K562 (cell line): ENCODE measurements at regions not wholly inside any gene's neighbourhood (a gene's known extent, or its start where the extent isn't known, plus 50 kb on each side); places are given as distances from the start of the nearest gene placed in this dataset.

Experiments
- ATAC-seq: fragments of 200-7000 bp; cut with Tn5 transposase; 3 replicates; pipeline ENCODE4 v1.9.1; 2020; ENCODE audit warnings: moderate library complexity
- BruUV-seq: library from RNA; stranded (reverse); fragments of 400-500 nt; replicated peaks from 2 replicates; lab custom pipeline; 2021; lab: Mats Ljungman, UMichigan
- CTCF ChIA-PET: fragments of 300-600 bp; formaldehyde crosslinking; extraction: SDS; loops from one replicate; lab custom pipeline; 2021; ENCODE audit warnings: low intra/inter-chr PET ratio; lab: Yijun Ruan, JAX
- POLR2A ChIA-PET: fragments of 300-600, 350-650 bp; sonication (Branson Sonifier 250); formaldehyde crosslinking; extraction: SDS; loops from one replicate; lab custom pipeline; 2021; ENCODE audit warnings: antibody characterized with exemption, inconsistent platforms; lab: Yijun Ruan, JAX
- DNase-seq, 4 experiments: peaks; one replicate each; pipeline versions ENCODE4 v3.0.0 to v3.0.0-alpha.2; 2011 to 2018; ENCODE audit warnings: low spot score in 3 of 4, mixed read lengths in 3 of 4; ENCODE audit errors: extremely low read depth in 1 of 4
- FAIRE-seq: peaks from 2 replicates; lab custom pipeline; 2011; peaks lifted over from hg19 to GRCh38; lab: Jason Lieb, UNC
- H2AFZ ChIP-seq: 2 replicates; pipeline ENCODE4 v1.6.0; 2011; ENCODE audit warnings: low read depth, low read length, control low read depth, inconsistent platforms
- H3K27ac ChIP-seq: fragments of 200-600 bp; 3 replicates; pipeline ENCODE4 v1.8.0; 2011; ENCODE audit warnings: low read depth, mild to moderate bottlenecking, control low read depth, inconsistent platforms, low read length, moderate library complexity, mixed read lengths; ENCODE audit errors: extremely low read depth
- H3K27me3 ChIP-seq, 2 experiments: fragments of 300-600 bp in 1 of 2; 2 replicates in 1 of 2; 3 replicates in 1 of 2; pipeline versions ENCODE4 v1.6.0 to v1.8.0; 2011; ENCODE audit warnings: inconsistent platforms in 2 of 2, low read length in 2 of 2, mild to moderate bottlenecking in 1 of 2, mixed read lengths in 1 of 2, moderate library complexity in 1 of 2; ENCODE audit not compliant: control insufficient read depth in 2 of 2, insufficient read depth in 2 of 2
- H3K36me3 ChIP-seq: fragments of 300-600 bp; 3 replicates; pipeline ENCODE4 v1.8.0; 2011; ENCODE audit warnings: mild to moderate bottlenecking, low read length, inconsistent platforms; ENCODE audit not compliant: control insufficient read depth, insufficient read depth
- H3K4me1 ChIP-seq, 2 experiments: fragments of 200-600 bp in 1 of 2; replicated peaks in 1 of 2; 2 replicates in 1 of 2; 3 replicates in 1 of 2; pipeline versions ENCODE4 v1.5.1 to v1.8.0; 2011; ENCODE audit warnings: inconsistent platforms in 2 of 2, low read length in 2 of 2, mild to moderate bottlenecking in 1 of 2, mixed read lengths in 1 of 2, moderate library complexity in 1 of 2; ENCODE audit not compliant: control insufficient read depth in 2 of 2, insufficient read depth in 2 of 2
- H3K4me2 ChIP-seq: 2 replicates; pipeline ENCODE4 v1.6.1; 2011; ENCODE audit warnings: low read length, control low read depth, inconsistent platforms, mixed read lengths; ENCODE audit not compliant: insufficient read depth
- H3K4me3 ChIP-seq: fragments of 200-600 bp; sonication (generic), shearing (Covaris generic); 2 replicates; pipeline ENCODE4 v1.5.1; 2016; ENCODE audit warnings: control low read depth, inconsistent platforms
- H3K79me2 ChIP-seq: fragments of 200-600 bp; 3 replicates; pipeline ENCODE4 v1.8.0; 2011; ENCODE audit warnings: low read length, inconsistent platforms; ENCODE audit not compliant: control insufficient read depth, insufficient read depth
- H3K9ac ChIP-seq, 2 experiments: 2 replicates each; pipeline versions ENCODE4 v1.6.0 to v1.6.1; 2011; ENCODE audit warnings: low read depth in 2 of 2, low read length in 2 of 2, control low read depth in 1 of 2, inconsistent platforms in 1 of 2, mild to moderate bottlenecking in 1 of 2, mixed read lengths in 1 of 2; ENCODE audit not compliant: insufficient read depth in 1 of 2
- H3K9me1 ChIP-seq: one replicate; pipeline ENCODE4 v1.6.0; 2011; ENCODE audit warnings: inconsistent platforms, mild to moderate bottlenecking, low read length, moderate library complexity; ENCODE audit not compliant: control insufficient read depth, insufficient read depth
- H3K9me3 ChIP-seq: replicated peaks from 2 replicates; pipeline ENCODE4 v1.5.1; 2011; ENCODE audit warnings: low read depth, low read length, inconsistent platforms; ENCODE audit not compliant: control insufficient read depth, insufficient read depth
- H4K20me1 ChIP-seq: replicated peaks from 2 replicates; pipeline ENCODE4 v1.6.1; 2011; ENCODE audit warnings: low read length, inconsistent platforms, mixed read lengths; ENCODE audit not compliant: control insufficient read depth, insufficient read depth
- HNRNPL ChIP-seq: fragments of 200-400 bp; formaldehyde crosslinking; IDR thresholded peaks from 2 replicates; pipeline ENCODE4 v1.6.1; 2017; ENCODE audit warnings: low read depth, mild to moderate bottlenecking, low read length
- ILF3 ChIP-seq: fragments of 450-650 bp; IDR thresholded peaks from 2 replicates; pipeline ENCODE4 v1.6.1; 2018; ENCODE audit warnings: antibody characterized with exemption, mild to moderate bottlenecking, moderate library complexity, borderline replicate concordance
- KDM1A ChIP-seq, 2 experiments: fragments of 450-650 bp; IDR thresholded peaks; 2 replicates each; pipeline ENCODE4 v1.6.1; 2016; ENCODE audit warnings: mild to moderate bottlenecking in 2 of 2
- MAX ChIP-seq: sonication (generic); formaldehyde crosslinking; IDR thresholded peaks from 2 replicates; pipeline ENCODE4 v1.9.0; 2022; ENCODE audit warnings: mild to moderate bottlenecking, missing genetic modification reagents
- MTF1 ChIP-seq: fragments of 250-450 bp; sonication (Bioruptor Pico); IDR thresholded peaks from 2 replicates; pipeline ENCODE4 v1.9.0; 2021; ENCODE audit warnings: moderate library complexity, mild to moderate bottlenecking, inconsistent platforms, borderline replicate concordance
- PCBP1 ChIP-seq: fragments of 200-400 bp; formaldehyde crosslinking; IDR thresholded peaks from 2 replicates; pipeline ENCODE4 v1.6.1; 2018; ENCODE audit warnings: mild to moderate bottlenecking, low read depth, low read length; ENCODE audit not compliant: poor library complexity, severe bottlenecking
- SAFB2 ChIP-seq: fragments of 200-400 bp; formaldehyde crosslinking; IDR thresholded peaks from 2 replicates; pipeline ENCODE4 v1.6.1; 2018; ENCODE audit warnings: borderline replicate concordance, low read length, low read depth, moderate library complexity; ENCODE audit not compliant: severe bottlenecking
- SMARCE1 ChIP-seq: fragments of 450-650 bp; IDR thresholded peaks from 2 replicates; pipeline ENCODE4 v1.7.1; 2016; ENCODE audit warnings: mild to moderate bottlenecking
- SRSF7 ChIP-seq: fragments of 200-400 bp; formaldehyde crosslinking; optimal IDR thresholded peaks from 2 replicates; pipeline ENCODE3; 2017; ENCODE audit warnings: mild to moderate bottlenecking, low read depth, low read length
- THRAP3 ChIP-seq: fragments of 450-650 bp; IDR thresholded peaks from 2 replicates; pipeline ENCODE4 v1.6.1; 2016; ENCODE audit warnings: mild to moderate bottlenecking, inconsistent platforms, borderline replicate concordance
- ZNF407 ChIP-seq: fragments of 450-650 bp; IDR thresholded peaks from 2 replicates; pipeline ENCODE4 v1.6.1; 2016; ENCODE audit warnings: low read depth
- WGBS: fragments of 100-300 bp; shearing (Covaris generic); methylation state at CpG from one replicate; pipeline ENCODE4 v1.1.6; 2016; ENCODE audit warnings: low coverage, mixed read lengths; ENCODE audit not compliant: insufficient coverage; ENCODE audit errors: missing lambda C conversion rate; 5-methylcytosine and 5-hydroxymethylcytosine counted together
- in situ Hi-C: fragments of 300-500 bp; cut with MboI; formaldehyde crosslinking; loops from 4 replicates; pipeline ENCODE4 v1.15.0; 2018; ENCODE audit warnings: inconsistent platforms, mixed read lengths
- intact Hi-C: fragments of 100-400 bp; cut with micrococcal nuclease; formaldehyde crosslinking; loops from 2 replicates; pipeline ENCODE4 v1.14.2; 2022

DNA sequence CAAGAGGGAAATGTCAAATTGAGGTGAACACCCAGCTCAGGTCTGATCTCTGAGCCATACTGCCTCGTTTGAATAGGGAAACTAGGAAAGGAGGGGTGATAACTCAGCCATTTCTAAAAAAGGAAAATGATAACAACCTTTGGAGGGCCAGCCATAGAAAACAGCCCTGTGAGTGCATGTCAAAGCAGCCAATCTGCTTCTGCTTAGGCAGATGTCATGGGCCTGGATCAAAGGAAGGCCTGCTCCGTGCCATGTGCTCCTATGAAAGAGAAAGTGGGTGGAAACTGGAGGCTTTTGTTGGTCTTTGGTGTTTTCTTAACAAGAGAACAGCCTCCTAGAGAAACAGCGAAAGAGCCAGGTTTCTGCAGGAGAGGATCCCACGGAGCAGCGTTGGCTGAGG is 428.0 kb downstream of the DHX35 start:
- no peaks in the 10 kb centered on the region for H3K79me2 ChIP-seq
- TF ChIP-seq SMARCE1 (no peak), ILF3 (no peak), SRSF7 (no peak), PCBP1 (no peak), HNRNPL (no peak), SAFB2 (no peak), KDM1A (IDR thresholded peaks at IDR 0.05) (no peak), ZNF407 (no peak), THRAP3 (no peak), MAX (CRISPR knock-in tag) (no peak), MTF1 (CRISPR knock-in tag) (no peak)
- CTCF ChIA-PET, result no interaction called here
- no peak overlapping the region for H3K27ac ChIP-seq
- H3K4me3 ChIP-seq, result no peak overlapping the region
- no peaks in the 10 kb centered on the region for H3K36me3 ChIP-seq
- no TSS peak for BruUV-seq
- no peaks in the 10 kb centered on the region for H3K27me3 ChIP-seq
- FAIRE-seq, result no peak
- no peaks in the 10 kb centered on the region for H3K9me1 ChIP-seq
- 2% methylated on average over 5 of the region's 5 CpGs for WGBS
- no peak overlapping the region for H3K9ac ChIP-seq
- no peak overlapping the region for H3K4me2 ChIP-seq
- ATAC-seq, result no peak
- POLR2A ChIA-PET, result no interaction called here
- no peaks in the 10 kb centered on the region for H3K4me1 ChIP-seq
- no peak for DNase-seq
- intact Hi-C loops (no loop called here), in situ Hi-C loops (no loop called here)
- no peaks in the 10 kb centered on the region for H4K20me1 ChIP-seq
- no peaks in the 10 kb centered on the region; the same call in 1 of the 2 replicates for H3K9me3 ChIP-seq
- H2AFZ ChIP-seq, result no peak overlapping the region
